GM21423 (cell line): ENCODE measurements at regions not wholly inside any gene's neighbourhood (a gene's known extent, or its start where the extent isn't known, plus 50 kb on each side); places are given as distances from the start of the nearest gene placed in this dataset.

Experiments used
- ATAC-seq: cut with Tn5 transposase; IDR thresholded peaks from one replicate; pipeline ENCODE4 v1.9.1; 2021; ENCODE audit warnings: mild to moderate bottlenecking, moderate library complexity; ENCODE audit not compliant: unreplicated experiment

- no peak for ATAC-seq
Measured at GRCh38 chr2:150168595-150169236, 318.8 kb downstream of the RND3 start.

- peak; percentile 79 for ATAC-seq
Measured at GRCh38 chr2:150167711-150168110, 319.8 kb downstream of the RND3 start.

- ATAC-seq, result no peak
Measured at GRCh38 chr2:150166313-150167051, 321.0 kb downstream of the RND3 start.

GRCh38 chr2:150165988-150166312, 321.5 kb downstream of the RND3 start:
- no peak for ATAC-seq

GRCh38 chr2:150165442-150165841, 322.0 kb downstream of the RND3 start:
- no peak for ATAC-seq

GRCh38 chr2:150162241-150162942, 325.1 kb downstream of the RND3 start:
- ATAC-seq, result no peak

GRCh38 chr2:150160058-150160457, 327.4 kb downstream of the RND3 start:
- no peak for ATAC-seq

- ATAC-seq, result no peak
Measured at GRCh38 chr2:150159300-150159699, 328.2 kb downstream of the RND3 start.

GRCh38 chr2:150156876-150157275, 330.6 kb downstream of the RND3 start:
- ATAC-seq, result no peak

GRCh38 chr2:150156415-150156814, 331.1 kb downstream of the RND3 start:
- ATAC-seq, result no peak

GRCh38 chr2:150154308-150154797, 333.1 kb downstream of the RND3 start:
- no peak for ATAC-seq

- ATAC-seq, result no peak
Measured at GRCh38 chr2:150153646-150154307, 333.7 kb downstream of the RND3 start.

GRCh38 chr2:150152230-150152629, 335.2 kb downstream of the RND3 start:
- no peak for ATAC-seq

GRCh38 chr2:150150144-150150543, 337.3 kb downstream of the RND3 start:
- no peak for ATAC-seq

GRCh38 chr2:150147889-150148683, 339.4 kb downstream of the RND3 start:
- no peak for ATAC-seq

GRCh38 chr2:150146879-150147278, 340.6 kb downstream of the RND3 start:
- no peak for ATAC-seq

GRCh38 chr2:150145299-150145692, 342.2 kb downstream of the RND3 start:
- no peak for ATAC-seq

GRCh38 chr2:150144546-150145298, 342.7 kb downstream of the RND3 start:
- ATAC-seq, result no peak

- no peak for ATAC-seq
Measured at GRCh38 chr2:150143087-150143536, 344.4 kb downstream of the RND3 start.

GRCh38 chr2:150142561-150142960, 344.9 kb downstream of the RND3 start:
- ATAC-seq, result no peak
